HG02840 (cell line): ENCODE measurements at regions not wholly inside any gene's neighbourhood (a gene's known extent, or its start where the extent isn't known, plus 50 kb on each side); places are given as distances from the start of the nearest gene placed in this dataset.
A peak's percentile ranks its signal among the peaks of the same experiment; 100 is the strongest.
"Not testable (repeated sequence)": the region's sequence is repeated elsewhere in the genome, so short reads cannot be mapped to it uniquely, and the experiment has no call there.

ENCODE experiments used
- ATAC-seq: cut with Tn5 transposase; IDR thresholded peaks from one replicate; pipeline ENCODE4 v1.9.1; 2021; ENCODE audit warnings: mild to moderate bottlenecking, moderate library complexity, moderate number of reproducible peaks; ENCODE audit not compliant: unreplicated experiment, low FRiP score

DNA sequence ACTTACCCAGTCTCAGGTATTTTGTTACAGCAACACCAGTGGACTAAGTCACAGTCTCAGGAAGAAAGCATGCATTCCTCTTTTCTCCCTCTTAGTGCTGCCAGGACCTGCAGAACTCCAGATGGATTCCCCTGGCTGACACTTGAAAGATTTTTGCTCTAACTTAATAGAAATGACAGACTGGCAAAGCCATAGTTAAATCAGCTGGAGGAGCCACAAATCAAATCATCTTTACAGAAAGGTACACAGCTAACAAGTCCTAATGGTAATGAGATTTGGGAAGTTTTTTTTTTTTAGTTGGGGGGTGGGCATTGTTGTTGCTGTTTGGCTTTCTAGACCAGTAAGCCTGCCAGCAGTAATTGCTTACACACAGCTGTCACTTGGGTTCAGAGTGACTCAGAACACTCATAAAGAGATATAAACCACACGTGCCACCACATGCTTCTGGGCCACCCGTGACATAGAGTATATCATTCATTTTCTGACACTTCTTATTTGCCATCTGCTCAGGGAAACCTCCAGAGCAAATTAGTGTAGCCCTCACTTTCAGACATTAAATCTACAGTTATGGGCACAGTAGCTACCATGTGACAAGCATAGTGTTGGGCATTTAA is 72.4 kb downstream of the FH start:
- no peak for ATAC-seq

- no peak for ATAC-seq
Observed at GRCh38 chr1:241444836-241445235, 74.7 kb downstream of the FH start.

GRCh38 chr1:241443561-241443960 is 76.0 kb downstream of the FH start:
- ATAC-seq: no peak

DNA sequence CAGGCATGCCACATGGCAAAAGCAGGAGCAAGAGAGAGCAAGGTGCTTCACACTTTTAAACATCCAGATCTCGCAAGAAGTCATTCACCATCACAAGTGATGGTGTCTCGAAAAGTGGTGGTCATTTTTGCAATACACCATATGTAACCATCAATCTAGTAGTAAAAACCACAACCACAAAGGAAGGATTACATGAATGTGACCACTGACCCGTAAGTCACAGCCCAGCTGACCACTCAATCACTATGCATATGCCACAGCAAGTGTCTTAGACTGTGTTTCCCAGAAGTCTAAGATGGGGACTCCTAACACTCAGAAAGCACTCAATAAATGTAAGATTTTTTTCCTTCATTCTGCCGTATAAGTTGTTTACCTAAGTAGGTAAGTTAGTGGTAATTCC is 76.9 kb downstream of the FH start:
- no peak for ATAC-seq

DNA sequence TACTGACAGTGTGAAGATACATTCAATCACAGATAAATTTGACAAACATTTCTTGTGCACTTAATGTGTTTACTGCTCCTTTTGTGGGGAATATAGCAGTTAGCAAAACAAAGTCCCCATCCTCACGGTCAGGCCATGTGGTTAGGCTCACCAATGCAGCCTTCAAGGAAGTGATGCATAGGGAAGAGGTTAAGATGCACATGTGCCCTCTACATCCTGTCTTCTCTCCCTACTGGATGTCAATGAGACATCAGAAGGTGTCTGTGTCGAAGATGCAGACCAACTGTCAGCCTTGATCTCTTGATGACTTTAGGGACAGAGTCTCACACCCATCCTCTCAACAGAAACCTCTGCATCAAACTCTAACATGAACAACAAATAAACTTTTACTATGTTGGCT is 78.7 kb downstream of the FH start:
- ATAC-seq: no peak

GRCh38 chr1:241438686-241439085 is 80.9 kb downstream of the FH start:
- not testable (repeated sequence) for ATAC-seq

GRCh38 chr1:241432241-241432640 is 75.2 kb upstream of the RGS7 start:
- no peak for ATAC-seq

GRCh38 chr1:241425091-241425490 is 68.1 kb upstream of the RGS7 start:
- ATAC-seq: not testable (repeated sequence)

DNA sequence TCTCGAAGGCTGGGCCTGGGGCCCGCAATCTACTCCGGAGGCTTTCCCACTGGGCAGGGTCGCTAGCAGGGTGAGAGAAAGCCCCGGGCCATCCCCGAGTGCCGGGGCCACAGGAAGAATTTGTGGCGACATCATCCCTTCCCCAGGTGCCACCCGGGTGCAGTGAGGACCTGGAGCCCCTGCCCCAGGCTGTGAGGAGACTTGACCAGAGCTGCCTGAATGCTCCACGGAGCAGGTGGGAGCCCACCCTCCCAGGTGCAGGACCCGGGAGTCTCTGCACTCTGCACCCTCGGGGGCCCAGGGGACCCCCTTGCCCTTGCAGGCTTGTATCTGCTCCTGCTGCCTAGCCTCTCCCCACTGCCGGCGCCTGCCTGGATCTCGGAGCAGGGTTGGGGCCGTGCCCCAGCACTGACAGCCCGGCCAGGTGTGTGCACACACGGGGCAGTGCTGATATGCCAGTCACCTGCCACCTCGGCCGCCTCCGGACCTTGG is 67.5 kb upstream of the RGS7 start:
- no peak for ATAC-seq

DNA sequence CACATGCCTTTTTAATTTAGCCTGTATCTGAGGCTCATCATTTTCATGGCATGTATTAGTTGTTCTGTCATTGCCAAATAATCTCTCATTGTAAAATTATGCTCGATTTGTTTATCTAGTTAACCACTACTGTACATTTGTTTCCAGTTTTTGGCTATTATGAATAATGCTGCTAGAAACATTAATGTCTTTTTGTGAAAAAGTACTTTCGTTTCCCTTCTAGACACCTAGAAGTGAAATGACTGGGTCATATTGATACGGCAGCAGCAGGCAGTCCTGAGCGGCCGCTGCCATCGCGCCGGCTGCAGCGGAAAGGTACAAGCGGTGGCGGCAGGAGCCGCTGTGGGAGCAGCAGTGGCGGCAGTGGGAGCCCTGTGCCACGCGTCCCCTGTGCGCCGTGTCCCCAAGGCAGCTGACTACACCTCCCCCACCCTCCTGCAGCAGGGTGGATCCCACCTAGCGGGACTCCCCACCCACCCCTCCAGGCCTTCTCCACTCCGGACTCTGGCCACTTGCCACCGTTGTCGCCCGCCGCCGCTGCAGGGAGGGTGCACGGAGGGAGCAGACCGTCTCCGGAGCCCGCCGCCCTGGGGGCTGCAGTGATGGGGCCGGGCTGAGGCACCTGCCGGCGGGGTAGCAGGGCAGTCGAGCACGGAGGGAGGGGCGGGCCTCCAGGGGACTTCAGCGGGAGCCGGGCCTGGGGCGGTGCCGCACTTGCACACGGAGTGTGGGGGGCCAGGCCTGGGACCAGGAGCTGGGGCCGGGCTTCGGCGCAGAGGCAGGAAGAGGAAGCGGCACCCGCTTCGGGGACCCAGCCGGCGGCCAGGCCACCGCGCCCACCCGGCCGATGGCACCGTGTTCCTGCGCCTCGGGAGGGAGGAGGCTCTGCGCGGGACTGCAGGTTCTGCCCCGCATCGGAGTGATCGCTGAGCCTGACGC is 66.8 kb upstream of the RGS7 start:
- peak; percentile 86 for ATAC-seq

DNA sequence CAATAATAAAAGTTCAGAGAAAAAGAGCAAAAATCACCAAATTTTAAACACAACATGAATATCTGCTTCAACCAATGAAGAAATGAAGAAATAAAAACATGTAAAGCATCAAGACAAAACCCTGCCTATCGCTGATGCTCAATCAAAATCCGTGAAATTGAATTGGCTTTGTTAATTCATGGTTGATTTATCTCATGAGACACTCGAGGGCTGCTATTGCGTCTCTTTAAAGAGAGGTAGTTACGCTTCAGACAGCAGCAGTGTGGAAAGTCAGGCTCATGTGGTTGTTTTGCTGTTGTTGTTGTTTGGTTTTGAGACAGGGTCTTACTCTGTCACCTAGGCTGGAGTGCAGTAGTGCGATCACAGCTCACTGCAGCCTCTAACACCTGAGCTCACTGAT is 65.5 kb upstream of the RGS7 start:
- ATAC-seq: no peak

DNA sequence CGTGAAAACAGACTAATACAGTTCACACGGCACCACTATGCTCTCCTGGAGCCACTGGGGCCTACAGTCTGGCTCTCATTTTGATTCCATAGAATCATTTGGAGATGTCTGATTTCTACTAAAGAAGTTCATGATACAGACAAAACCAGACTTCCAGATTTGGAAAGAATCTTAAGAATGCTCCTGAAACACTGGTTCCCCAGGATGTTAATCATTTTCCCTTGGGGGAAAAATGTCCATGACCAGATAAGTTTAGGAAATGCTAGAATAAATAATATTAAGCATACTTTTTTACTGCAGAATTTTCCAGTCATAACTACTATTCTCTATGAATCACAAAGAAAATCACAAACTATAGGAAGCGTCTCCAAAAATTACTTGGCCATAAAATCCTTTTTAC is 63.0 kb upstream of the RGS7 start:
- ATAC-seq: no peak

DNA sequence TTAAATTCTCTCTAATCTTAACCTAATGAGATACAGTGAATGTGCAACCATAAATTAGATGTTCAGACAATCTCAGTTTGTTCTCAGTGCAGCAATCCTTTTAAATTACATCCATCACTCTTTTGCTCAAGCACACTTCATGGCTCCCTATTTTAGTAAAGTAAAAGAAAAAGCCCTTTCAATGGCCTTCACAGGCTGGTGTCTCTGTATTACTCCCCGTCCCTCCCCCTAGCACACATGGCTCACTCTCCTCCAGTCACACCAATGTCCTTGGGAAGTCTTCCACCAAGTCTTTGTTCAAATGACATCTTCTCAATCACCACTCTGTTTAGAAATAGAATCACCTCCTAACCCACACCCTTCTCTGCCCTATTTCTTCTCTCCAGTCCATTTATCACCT is 60.3 kb upstream of the RGS7 start:
- ATAC-seq: no peak

GRCh38 chr1:241413974-241414373 is 57.0 kb upstream of the RGS7 start:
- no peak for ATAC-seq

- no peak for ATAC-seq
Observed at GRCh38 chr1:241413386-241413785, 56.4 kb upstream of the RGS7 start.

GRCh38 chr1:241412646-241413045 is 55.6 kb upstream of the RGS7 start:
- no peak for ATAC-seq

DNA sequence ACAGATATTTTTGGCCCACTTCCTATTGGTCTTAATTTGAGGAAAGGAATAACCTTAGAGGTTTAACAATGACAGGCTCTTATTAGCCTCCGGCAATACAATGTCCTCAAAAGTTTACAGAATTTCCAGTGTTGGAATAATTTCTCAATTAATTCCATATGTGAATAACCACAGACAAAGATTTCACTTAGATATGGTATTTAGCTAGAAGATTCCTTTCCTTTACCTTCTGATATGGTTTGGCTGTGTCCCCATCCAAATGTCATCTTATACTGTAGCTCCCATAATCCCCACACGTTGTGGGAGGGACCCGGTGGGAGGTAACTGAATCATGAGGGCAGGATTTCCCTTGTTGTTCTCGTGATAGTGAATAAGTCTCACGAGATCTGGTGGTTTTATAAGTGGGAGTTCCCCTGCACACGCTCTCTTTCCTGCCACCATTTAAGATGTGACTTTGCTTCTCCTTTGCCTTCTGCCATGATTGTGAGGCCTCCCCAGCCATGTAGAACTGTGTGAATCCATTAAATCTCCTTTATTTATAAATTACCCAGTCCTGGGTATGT is 54.9 kb upstream of the RGS7 start:
- no peak for ATAC-seq

DNA sequence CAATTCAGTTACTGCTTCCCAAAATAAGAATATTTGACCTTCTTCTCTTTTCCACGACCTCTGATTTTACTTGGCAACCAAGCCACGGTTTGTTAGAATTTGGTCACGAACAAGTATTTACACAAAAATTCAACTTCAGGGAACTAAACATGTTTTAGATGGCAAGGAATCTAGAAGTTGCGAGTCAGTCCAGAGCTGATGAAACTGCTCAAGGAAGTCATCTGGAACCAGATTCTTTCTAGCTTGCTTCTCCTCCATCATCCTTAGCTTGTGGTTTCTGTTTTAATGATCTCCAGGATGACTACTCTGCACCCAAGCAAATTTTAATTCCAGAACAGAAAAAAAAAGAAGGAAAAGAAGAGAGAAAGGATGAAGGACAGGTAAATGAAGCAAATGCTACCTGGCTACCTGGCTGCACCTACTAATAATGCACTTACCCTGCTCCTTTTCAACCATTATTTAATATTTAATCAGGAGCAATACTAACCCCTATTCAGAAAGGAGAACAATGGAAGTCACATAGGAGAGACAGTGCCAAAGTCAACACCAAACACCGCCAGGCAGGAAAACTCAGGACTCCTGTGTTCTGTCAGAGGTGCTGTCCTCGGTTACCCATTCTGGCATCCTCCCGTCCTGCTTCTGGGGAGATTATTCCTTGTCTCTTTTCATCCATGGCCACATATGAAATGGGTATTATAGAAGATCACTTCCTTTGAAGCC is 54.2 kb upstream of the RGS7 start:
- ATAC-seq: no peak

DNA sequence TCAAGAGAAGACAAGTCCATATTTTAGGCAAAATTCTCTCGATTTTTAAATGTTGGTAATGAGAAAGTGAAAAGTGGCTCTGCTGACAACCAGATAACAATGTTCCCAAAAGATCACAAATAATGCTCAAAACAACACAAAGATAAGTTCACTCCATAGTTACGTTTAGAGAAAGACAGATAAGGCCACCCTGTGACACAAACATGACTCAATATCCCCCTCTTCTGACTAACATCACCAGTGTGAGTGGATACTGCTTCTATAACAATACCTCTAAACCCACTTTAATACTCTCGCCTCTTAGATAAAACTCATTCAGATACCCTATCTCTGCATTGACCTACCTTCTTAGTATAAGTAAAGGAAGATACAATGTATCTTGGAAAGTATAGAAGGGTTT is 51.2 kb upstream of the RGS7 start:
- ATAC-seq: no peak
